K562 (cell line): ENCODE measurements at regions not wholly inside any gene's neighbourhood (a gene's known extent, or its start where the extent isn't known, plus 50 kb on each side); places are given as distances from the start of the nearest gene placed in this dataset.
"Not testable (repeated sequence)": the region's sequence is repeated elsewhere in the genome, so short reads cannot be mapped to it uniquely, and the experiment has no call there.

Source experiments
- ATAC-seq: fragments of 200-7000 bp; cut with Tn5 transposase; 3 replicates; pipeline ENCODE4 v1.9.1; 2020; ENCODE audit warnings: moderate library complexity
- BruUV-seq: library from RNA; stranded (reverse); fragments of 400-500 nt; replicated peaks from 2 replicates; lab custom pipeline; 2021; lab: Mats Ljungman, UMichigan
- CTCF ChIA-PET: fragments of 300-600 bp; formaldehyde crosslinking; extraction: SDS; loops from one replicate; lab custom pipeline; 2021; ENCODE audit warnings: low intra/inter-chr PET ratio; lab: Yijun Ruan, JAX
- POLR2A ChIA-PET: fragments of 300-600, 350-650 bp; sonication (Branson Sonifier 250); formaldehyde crosslinking; extraction: SDS; loops from one replicate; lab custom pipeline; 2021; ENCODE audit warnings: antibody characterized with exemption, inconsistent platforms; lab: Yijun Ruan, JAX
- DNase-seq, 4 experiments: peaks; one replicate each; pipeline versions ENCODE4 v3.0.0 to v3.0.0-alpha.2; 2011 to 2018; ENCODE audit warnings: low spot score in 3 of 4, mixed read lengths in 3 of 4; ENCODE audit errors: extremely low read depth in 1 of 4
- FAIRE-seq: peaks from 2 replicates; lab custom pipeline; 2011; peaks lifted over from hg19 to GRCh38; lab: Jason Lieb, UNC
- H2AFZ ChIP-seq: 2 replicates; pipeline ENCODE4 v1.6.0; 2011; ENCODE audit warnings: low read depth, low read length, control low read depth, inconsistent platforms
- H3K27ac ChIP-seq: fragments of 200-600 bp; 3 replicates; pipeline ENCODE4 v1.8.0; 2011; ENCODE audit warnings: low read depth, mild to moderate bottlenecking, control low read depth, inconsistent platforms, low read length, moderate library complexity, mixed read lengths; ENCODE audit errors: extremely low read depth
- H3K27me3 ChIP-seq, 2 experiments: fragments of 300-600 bp in 1 of 2; 2 replicates in 1 of 2; 3 replicates in 1 of 2; pipeline versions ENCODE4 v1.6.0 to v1.8.0; 2011; ENCODE audit warnings: inconsistent platforms in 2 of 2, low read length in 2 of 2, mild to moderate bottlenecking in 1 of 2, mixed read lengths in 1 of 2, moderate library complexity in 1 of 2; ENCODE audit not compliant: control insufficient read depth in 2 of 2, insufficient read depth in 2 of 2
- H3K36me3 ChIP-seq: fragments of 300-600 bp; 3 replicates; pipeline ENCODE4 v1.8.0; 2011; ENCODE audit warnings: mild to moderate bottlenecking, low read length, inconsistent platforms; ENCODE audit not compliant: control insufficient read depth, insufficient read depth
- H3K4me1 ChIP-seq, 2 experiments: fragments of 200-600 bp in 1 of 2; replicated peaks in 1 of 2; 2 replicates in 1 of 2; 3 replicates in 1 of 2; pipeline versions ENCODE4 v1.5.1 to v1.8.0; 2011; ENCODE audit warnings: inconsistent platforms in 2 of 2, low read length in 2 of 2, mild to moderate bottlenecking in 1 of 2, mixed read lengths in 1 of 2, moderate library complexity in 1 of 2; ENCODE audit not compliant: control insufficient read depth in 2 of 2, insufficient read depth in 2 of 2
- H3K4me2 ChIP-seq: 2 replicates; pipeline ENCODE4 v1.6.1; 2011; ENCODE audit warnings: low read length, control low read depth, inconsistent platforms, mixed read lengths; ENCODE audit not compliant: insufficient read depth
- H3K4me3 ChIP-seq: fragments of 200-600 bp; sonication (generic), shearing (Covaris generic); 2 replicates; pipeline ENCODE4 v1.5.1; 2016; ENCODE audit warnings: control low read depth, inconsistent platforms
- H3K79me2 ChIP-seq: fragments of 200-600 bp; 3 replicates; pipeline ENCODE4 v1.8.0; 2011; ENCODE audit warnings: low read length, inconsistent platforms; ENCODE audit not compliant: control insufficient read depth, insufficient read depth
- H3K9ac ChIP-seq, 2 experiments: 2 replicates each; pipeline versions ENCODE4 v1.6.0 to v1.6.1; 2011; ENCODE audit warnings: low read depth in 2 of 2, low read length in 2 of 2, control low read depth in 1 of 2, inconsistent platforms in 1 of 2, mild to moderate bottlenecking in 1 of 2, mixed read lengths in 1 of 2; ENCODE audit not compliant: insufficient read depth in 1 of 2
- H3K9me1 ChIP-seq: one replicate; pipeline ENCODE4 v1.6.0; 2011; ENCODE audit warnings: inconsistent platforms, mild to moderate bottlenecking, low read length, moderate library complexity; ENCODE audit not compliant: control insufficient read depth, insufficient read depth
- H3K9me3 ChIP-seq: replicated peaks from 2 replicates; pipeline ENCODE4 v1.5.1; 2011; ENCODE audit warnings: low read depth, low read length, inconsistent platforms; ENCODE audit not compliant: control insufficient read depth, insufficient read depth
- H4K20me1 ChIP-seq: replicated peaks from 2 replicates; pipeline ENCODE4 v1.6.1; 2011; ENCODE audit warnings: low read length, inconsistent platforms, mixed read lengths; ENCODE audit not compliant: control insufficient read depth, insufficient read depth
- MIER1 ChIP-seq: fragments of 450-650 bp; IDR thresholded peaks from 2 replicates; pipeline ENCODE4 v1.6.1; 2016; ENCODE audit warnings: antibody characterized with exemption, mild to moderate bottlenecking, low read depth
- SMARCA4 ChIP-seq: fragments of 450-650 bp; IDR thresholded peaks from 2 replicates; pipeline ENCODE4 v1.6.1; 2016
- TAL1 ChIP-seq: fragments of 450-650 bp; IDR thresholded peaks from 2 replicates; pipeline ENCODE4 v1.6.1; 2016; ENCODE audit warnings: mild to moderate bottlenecking
- WGBS: fragments of 100-300 bp; shearing (Covaris generic); methylation state at CpG from one replicate; pipeline ENCODE4 v1.1.6; 2016; ENCODE audit warnings: low coverage, mixed read lengths; ENCODE audit not compliant: insufficient coverage; ENCODE audit errors: missing lambda C conversion rate; 5-methylcytosine and 5-hydroxymethylcytosine counted together
- in situ Hi-C: fragments of 300-500 bp; cut with MboI; formaldehyde crosslinking; loops from 4 replicates; pipeline ENCODE4 v1.15.0; 2018; ENCODE audit warnings: inconsistent platforms, mixed read lengths
- intact Hi-C: fragments of 100-400 bp; cut with micrococcal nuclease; formaldehyde crosslinking; loops from 2 replicates; pipeline ENCODE4 v1.14.2; 2022
- TF ChIP-seq, protein P1 (sequence below), 2 experiments: fragments of 450-650 bp in 1 of 2; sonication (generic) in 1 of 2; formaldehyde crosslinking in 1 of 2; IDR thresholded peaks; 2 replicates each; pipeline versions ENCODE4 v1.7.1 to v1.9.0; 2016 to 2022; ENCODE audit warnings: inconsistent platforms in 1 of 2, mild to moderate bottlenecking in 1 of 2, missing genetic modification reagents in 1 of 2
- TF ChIP-seq, protein P2 (sequence below): fragments of 450-650 bp; IDR thresholded peaks from 2 replicates; pipeline ENCODE4 v1.6.1; 2016; ENCODE audit warnings: low read depth

DNA sequence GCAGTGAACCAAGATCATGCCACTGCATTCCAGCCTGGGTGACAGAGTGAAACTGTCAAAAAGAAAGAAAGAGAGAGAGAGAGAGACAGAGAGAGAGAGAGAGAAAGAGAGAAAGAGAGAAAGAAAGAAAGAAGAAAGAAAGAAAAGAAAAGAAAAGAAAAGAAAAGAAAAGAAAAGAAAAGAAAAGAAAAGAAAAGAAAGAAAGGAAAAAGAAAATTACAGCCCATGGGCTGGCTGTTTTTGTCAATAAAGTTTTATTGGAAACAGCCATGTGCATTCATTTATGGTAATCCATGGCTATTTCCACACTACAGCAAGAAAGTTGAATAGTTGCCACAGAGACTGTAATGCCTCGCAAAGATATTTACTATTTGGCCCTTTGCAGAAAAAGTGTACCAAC, 103.2 kb upstream of the MED13L start:
- H2AFZ ChIP-seq: peak overlapping the region; percentile 80
- H3K9me1 ChIP-seq: not testable (repeated sequence)
- TF ChIP-seq, protein P1, sequence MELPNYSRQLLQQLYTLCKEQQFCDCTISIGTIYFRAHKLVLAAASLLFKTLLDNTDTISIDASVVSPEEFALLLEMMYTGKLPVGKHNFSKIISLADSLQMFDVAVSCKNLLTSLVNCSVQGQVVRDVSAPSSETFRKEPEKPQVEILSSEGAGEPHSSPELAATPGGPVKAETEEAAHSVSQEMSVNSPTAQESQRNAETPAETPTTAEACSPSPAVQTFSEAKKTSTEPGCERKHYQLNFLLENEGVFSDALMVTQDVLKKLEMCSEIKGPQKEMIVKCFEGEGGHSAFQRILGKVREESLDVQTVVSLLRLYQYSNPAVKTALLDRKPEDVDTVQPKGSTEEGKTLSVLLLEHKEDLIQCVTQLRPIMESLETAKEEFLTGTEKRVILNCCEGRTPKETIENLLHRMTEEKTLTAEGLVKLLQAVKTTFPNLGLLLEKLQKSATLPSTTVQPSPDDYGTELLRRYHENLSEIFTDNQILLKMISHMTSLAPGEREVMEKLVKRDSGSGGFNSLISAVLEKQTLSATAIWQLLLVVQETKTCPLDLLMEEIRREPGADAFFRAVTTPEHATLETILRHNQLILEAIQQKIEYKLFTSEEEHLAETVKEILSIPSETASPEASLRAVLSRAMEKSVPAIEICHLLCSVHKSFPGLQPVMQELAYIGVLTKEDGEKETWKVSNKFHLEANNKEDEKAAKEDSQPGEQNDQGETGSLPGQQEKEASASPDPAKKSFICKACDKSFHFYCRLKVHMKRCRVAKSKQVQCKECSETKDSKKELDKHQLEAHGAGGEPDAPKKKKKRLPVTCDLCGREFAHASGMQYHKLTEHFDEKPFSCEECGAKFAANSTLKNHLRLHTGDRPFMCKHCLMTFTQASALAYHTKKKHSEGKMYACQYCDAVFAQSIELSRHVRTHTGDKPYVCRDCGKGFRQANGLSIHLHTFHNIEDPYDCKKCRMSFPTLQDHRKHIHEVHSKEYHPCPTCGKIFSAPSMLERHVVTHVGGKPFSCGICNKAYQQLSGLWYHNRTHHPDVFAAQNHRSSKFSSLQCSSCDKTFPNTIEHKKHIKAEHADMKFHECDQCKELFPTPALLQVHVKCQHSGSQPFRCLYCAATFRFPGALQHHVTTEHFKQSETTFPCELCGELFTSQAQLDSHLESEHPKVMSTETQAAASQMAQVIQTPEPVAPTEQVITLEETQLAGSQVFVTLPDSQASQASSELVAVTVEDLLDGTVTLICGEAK (IDR thresholded peaks at IDR 0.05): peak; percentile 100
- TF ChIP-seq, protein P1 (CRISPR knock-in tag; IDR thresholded peaks at IDR 0.05): peak; percentile 97
- TF ChIP-seq TAL1 (0 out of 2 replicates have a peak, but pooled peaks have one; percentile 3), SMARCA4 (0 out of 2 replicates have a peak, but pooled peaks have one; percentile 27), MIER1 (peak; percentile 39; the same call in 1 of the 2 replicates)
- TF ChIP-seq, protein P2, sequence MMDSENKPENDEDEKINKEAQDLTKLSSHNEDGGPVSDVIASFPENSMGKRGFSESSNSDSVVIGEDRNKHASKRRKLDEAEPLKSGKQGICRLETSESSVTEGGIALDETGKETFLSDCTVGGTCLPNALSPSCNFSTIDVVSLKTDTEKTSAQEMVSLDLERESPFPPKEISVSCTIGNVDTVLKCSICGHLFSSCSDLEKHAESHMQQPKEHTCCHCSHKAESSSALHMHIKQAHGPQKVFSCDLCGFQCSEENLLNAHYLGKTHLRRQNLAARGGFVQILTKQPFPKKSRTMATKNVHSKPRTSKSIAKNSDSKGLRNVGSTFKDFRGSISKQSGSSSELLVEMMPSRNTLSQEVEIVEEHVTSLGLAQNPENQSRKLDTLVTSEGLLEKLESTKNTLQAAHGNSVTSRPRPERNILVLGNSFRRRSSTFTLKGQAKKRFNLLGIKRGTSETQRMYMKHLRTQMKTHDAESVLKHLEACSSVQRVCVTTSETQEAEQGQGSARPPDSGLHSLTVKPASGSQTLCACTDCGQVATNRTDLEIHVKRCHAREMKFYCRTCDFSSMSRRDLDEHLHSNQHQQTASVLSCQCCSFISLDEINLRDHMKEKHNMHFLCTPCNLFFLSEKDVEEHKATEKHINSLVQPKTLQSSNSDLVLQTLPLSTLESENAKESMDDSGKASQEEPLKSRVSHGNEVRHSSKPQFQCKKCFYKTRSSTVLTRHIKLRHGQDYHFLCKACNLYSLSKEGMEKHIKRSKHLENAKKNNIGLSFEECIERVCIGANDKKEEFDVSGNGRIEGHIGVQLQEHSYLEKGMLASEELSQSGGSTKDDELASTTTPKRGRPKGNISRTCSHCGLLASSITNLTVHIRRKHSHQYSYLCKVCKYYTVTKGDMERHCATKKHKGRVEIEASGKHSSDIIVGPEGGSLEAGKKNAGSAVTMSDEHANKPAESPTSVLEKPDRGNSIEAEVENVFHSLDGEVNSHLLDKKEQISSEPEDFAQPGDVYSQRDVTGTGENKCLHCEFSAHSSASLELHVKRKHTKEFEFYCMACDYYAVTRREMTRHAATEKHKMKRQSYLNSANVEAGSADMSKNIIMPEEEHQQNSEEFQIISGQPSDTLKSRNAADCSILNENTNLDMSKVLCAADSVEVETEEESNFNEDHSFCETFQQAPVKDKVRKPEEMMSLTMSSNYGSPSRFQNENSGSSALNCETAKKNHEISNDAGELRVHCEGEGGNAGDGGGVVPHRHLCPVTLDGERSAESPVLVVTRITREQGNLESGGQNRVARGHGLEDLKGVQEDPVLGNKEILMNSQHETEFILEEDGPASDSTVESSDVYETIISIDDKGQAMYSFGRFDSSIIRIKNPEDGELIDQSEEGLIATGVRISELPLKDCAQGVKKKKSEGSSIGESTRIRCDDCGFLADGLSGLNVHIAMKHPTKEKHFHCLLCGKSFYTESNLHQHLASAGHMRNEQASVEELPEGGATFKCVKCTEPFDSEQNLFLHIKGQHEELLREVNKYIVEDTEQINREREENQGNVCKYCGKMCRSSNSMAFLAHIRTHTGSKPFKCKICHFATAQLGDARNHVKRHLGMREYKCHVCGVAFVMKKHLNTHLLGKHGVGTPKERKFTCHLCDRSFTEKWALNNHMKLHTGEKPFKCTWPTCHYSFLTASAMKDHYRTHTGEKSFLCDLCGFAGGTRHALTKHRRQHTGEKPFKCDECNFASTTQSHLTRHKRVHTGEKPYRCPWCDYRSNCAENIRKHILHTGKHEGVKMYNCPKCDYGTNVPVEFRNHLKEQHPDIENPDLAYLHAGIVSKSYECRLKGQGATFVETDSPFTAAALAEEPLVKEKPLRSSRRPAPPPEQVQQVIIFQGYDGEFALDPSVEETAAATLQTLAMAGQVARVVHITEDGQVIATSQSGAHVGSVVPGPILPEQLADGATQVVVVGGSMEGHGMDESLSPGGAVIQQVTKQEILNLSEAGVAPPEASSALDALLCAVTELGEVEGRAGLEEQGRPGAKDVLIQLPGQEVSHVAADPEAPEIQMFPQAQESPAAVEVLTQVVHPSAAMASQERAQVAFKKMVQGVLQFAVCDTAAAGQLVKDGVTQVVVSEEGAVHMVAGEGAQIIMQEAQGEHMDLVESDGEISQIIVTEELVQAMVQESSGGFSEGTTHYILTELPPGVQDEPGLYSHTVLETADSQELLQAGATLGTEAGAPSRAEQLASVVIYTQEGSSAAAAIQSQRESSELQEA: peak; percentile 16; the same call in 1 of the 2 replicates

More for the DNA sequence above, 103.2 kb upstream of the MED13L start:
- H3K4me1 ChIP-seq: peaks cover 35 to 41% of the 10 kb centered on the region in 2 experiments
- intact Hi-C loops, H3K9me3 ChIP-seq, DNase-seq, H3K4me2 ChIP-seq, BruUV-seq, ATAC-seq, H3K4me3 ChIP-seq, H4K20me1 ChIP-seq, FAIRE-seq, H3K36me3 ChIP-seq, POLR2A ChIA-PET, H3K9ac ChIP-seq, CTCF ChIA-PET, H3K79me2 ChIP-seq, H3K27me3 ChIP-seq, in situ Hi-C loops: not testable (repeated sequence)
- H3K27ac ChIP-seq: peak overlapping the region; percentile 42; the same call in 1 of the 3 replicates
- WGBS: 92% methylated on average over 1 of the region's 1 CpG
